ENCODE measurements at regions not wholly inside any gene's neighbourhood (a gene's known extent, or its start where the extent isn't known, plus 50 kb on each side); places are given as distances from the start of the nearest gene placed in this dataset.

- H3K4me3 Mint-ChIP-seq (ENCODE audit: low read depth), result no peak overlapping the region
- H3K9me3 Mint-ChIP-seq (ENCODE audit: low read depth), result peaks cover 39% of the 10 kb centered on the region
- no peaks in the 10 kb centered on the region for H3K27me3 Mint-ChIP-seq
- no peaks in the 10 kb centered on the region for H3K36me3 Mint-ChIP-seq (ENCODE audit: insufficient read depth)
- no peak for TF ChIP-seq CTCF (IDR thresholded peaks at IDR 0.05; ENCODE audit: unreplicated experiment)
- H3K27ac Mint-ChIP-seq, result no peak overlapping the region
- no peaks in the 10 kb centered on the region for H3K4me1 Mint-ChIP-seq (ENCODE audit: low read depth)
- DNase-seq (ENCODE audit: low spot score, unreplicated experiment), result no peak
Observed at GRCh38 chrX:81708487-81708886, 506.6 kb downstream of the SH3BGRL start.

- no peak for TF ChIP-seq CTCF (IDR thresholded peaks at IDR 0.05; ENCODE audit: unreplicated experiment)
- no peak for DNase-seq (ENCODE audit: low spot score, unreplicated experiment)
- no peaks in the 10 kb centered on the region for H3K4me1 Mint-ChIP-seq (ENCODE audit: low read depth)
- no peak overlapping the region for H3K4me3 Mint-ChIP-seq (ENCODE audit: low read depth)
- no peaks in the 10 kb centered on the region for H3K27me3 Mint-ChIP-seq
- peaks cover 4% of the 10 kb centered on the region for H3K36me3 Mint-ChIP-seq (ENCODE audit: insufficient read depth)
- peaks cover 80% of the 10 kb centered on the region for H3K9me3 Mint-ChIP-seq (ENCODE audit: low read depth)
- H3K27ac Mint-ChIP-seq, result no peak overlapping the region
Observed at GRCh38 chrX:81728622-81729021, 526.7 kb downstream of the SH3BGRL start.

GRCh38 chrX:81729269-81729777 lies 527.4 kb downstream of the SH3BGRL start:
- Mint-ChIP-seq H3K9me3 (ENCODE audit: low read depth) (peaks cover 78% of the 10 kb centered on the region), H3K27me3 (no peaks in the 10 kb centered on the region), H3K4me3 (ENCODE audit: low read depth) (no peak overlapping the region), H3K4me1 (ENCODE audit: low read depth) (no peaks in the 10 kb centered on the region), H3K36me3 (ENCODE audit: insufficient read depth) (peaks cover 4% of the 10 kb centered on the region), H3K27ac (no peak overlapping the region)
- no peak for DNase-seq (ENCODE audit: low spot score, unreplicated experiment)
- no peak for TF ChIP-seq CTCF (IDR thresholded peaks at IDR 0.05; ENCODE audit: unreplicated experiment)

GRCh38 chrX:81779701-81780100 lies 577.8 kb downstream of the SH3BGRL start:
- Mint-ChIP-seq H3K4me3 (ENCODE audit: low read depth) (no peak overlapping the region), H3K9me3 (ENCODE audit: low read depth) (peaks cover 40% of the 10 kb centered on the region), H3K36me3 (ENCODE audit: insufficient read depth) (peaks cover 2% of the 10 kb centered on the region), H3K4me1 (ENCODE audit: low read depth) (no peaks in the 10 kb centered on the region), H3K27ac (no peak overlapping the region), H3K27me3 (no peaks in the 10 kb centered on the region)
- DNase-seq (ENCODE audit: low spot score, unreplicated experiment), result no peak
- TF ChIP-seq CTCF (IDR thresholded peaks at IDR 0.05; ENCODE audit: unreplicated experiment), result no peak

GRCh38 chrX:81791086-81791485 lies 589.2 kb downstream of the SH3BGRL start:
- Mint-ChIP-seq H3K4me3 (ENCODE audit: low read depth) (no peak overlapping the region), H3K9me3 (ENCODE audit: low read depth) (peaks cover 66% of the 10 kb centered on the region)

More at GRCh38 chrX:81791086-81791485, 589.2 kb downstream of the SH3BGRL start:
- TF ChIP-seq CTCF (IDR thresholded peaks at IDR 0.05; ENCODE audit: unreplicated experiment), result no peak
- Mint-ChIP-seq H3K27me3 (no peaks in the 10 kb centered on the region), H3K4me1 (ENCODE audit: low read depth) (no peaks in the 10 kb centered on the region), H3K27ac (no peak overlapping the region), H3K36me3 (ENCODE audit: insufficient read depth) (peaks cover 4% of the 10 kb centered on the region)
- DNase-seq (ENCODE audit: low spot score, unreplicated experiment), result no peak

All from progenitor cell of endocrine pancreas (in vitro differentiated cells).